ENCODE measurements at regions not wholly inside any gene's neighbourhood (a gene's known extent, or its start where the extent isn't known, plus 50 kb on each side); places are given as distances from the start of the nearest gene placed in this dataset.

GRCh38 chr16:59169168-59169567 lies 435.1 kb upstream of the GOT2 start:
- H2AFZ ChIP-seq (ENCODE audit: control insufficient read depth, low read depth, low read length): no peak overlapping the region
- SMC1A ChIA-PET (ENCODE audit: uncharacterized antibody, unreplicated experiment): no interaction called here
- no peak overlapping the region for H3K4me2 ChIP-seq (ENCODE audit: control insufficient read depth, insufficient read depth)
- H3K9ac ChIP-seq (ENCODE audit: control insufficient read depth, insufficient read depth, low read length): no peak overlapping the region
- no peaks in the 10 kb centered on the region for H3K4me1 ChIP-seq (ENCODE audit: control insufficient read depth, insufficient read depth, low read length)
- H3K4me3 ChIP-seq: no peak overlapping the region
- POLR2A ChIA-PET: interaction anchor here (0.6 kb wide), 1 partner anchor 125 kb away, joined by 7 read pairs; no protein-coding TSS in a partner anchor
- H3K27me3 ChIP-seq (replicated peaks in 1 of 2; ENCODE audit: control insufficient read depth in 2 of 2, insufficient read depth in 2 of 2, low read length in 1 of 2): no peaks in the 10 kb centered on the region
- no peaks in the 10 kb centered on the region for H3K9me3 ChIP-seq (replicated peaks; ENCODE audit: control insufficient read depth, insufficient read depth, low read length)
- 70% methylated on average over 4 of the region's 4 CpGs for WGBS (ENCODE audit: insufficient coverage, insufficient replicate concordance, low lambda C conversion rate, missing lambda C conversion rate)
- H3K79me2 ChIP-seq (ENCODE audit: control insufficient read depth, insufficient read depth, low read length): no peaks in the 10 kb centered on the region
- TF ChIP-seq ATF2 (IDR thresholded peaks at IDR 0.05; ENCODE audit: low read length) (no peak), NFIC (IDR thresholded peaks at IDR 0.05; ENCODE audit: low read depth, low read length) (no peak), SIN3A (IDR thresholded peaks at IDR 0.05; ENCODE audit: low read depth, low read length) (no peak), CREB1 (IDR thresholded peaks at IDR 0.05; ENCODE audit: low read depth) (no peak), GABPA (IDR thresholded peaks at IDR 0.05; ENCODE audit: low read depth) (no peak), MTA3 (IDR thresholded peaks at IDR 0.05; ENCODE audit: borderline replicate concordance, low read length) (no peak), NFXL1 (IDR thresholded peaks at IDR 0.05; ENCODE audit: borderline replicate concordance) (no peak), ETV6 (conservative IDR thresholded peaks at IDR 0.05 in 1 of 2, IDR thresholded peaks at IDR 0.05 in 1 of 2; ENCODE audit: borderline replicate concordance in 1 of 2, low read depth in 1 of 2) (no peak), ZBED1 (IDR thresholded peaks at IDR 0.05; ENCODE audit: borderline replicate concordance) (no peak), CBFB (IDR thresholded peaks at IDR 0.05; ENCODE audit: low read depth) (no peak), IKZF2 (IDR thresholded peaks at IDR 0.05) (no peak), MEF2A (IDR thresholded peaks at IDR 0.05; ENCODE audit: insufficient read depth, low read depth, low read length) (no peak), ASH2L (IDR thresholded peaks at IDR 0.05; ENCODE audit: borderline replicate concordance, low read depth) (no peak)
- CTCF ChIA-PET: interaction anchor here (1.0 kb wide), 2 partner anchors 12 to 325 kb away, joined by 3 to 5 read pairs; no protein-coding TSS in a partner anchor
- no TSS peak for BruUV-seq (replicated peaks)
- ATAC-seq (no peak), DNase-seq (ENCODE audit: low read depth, low spot score) (no peak), FAIRE-seq (no peak)
- intact Hi-C loops (cut with micrococcal nuclease; ENCODE audit: unreplicated experiment): no loop called here
- in situ Hi-C loops (cut with MboI): no loop called here
- RAD21 ChIA-PET (ENCODE audit: unreplicated experiment): no interaction called here
- H3K36me3 ChIP-seq (ENCODE audit: control insufficient read depth in 2 of 2, insufficient read depth in 2 of 2, low read length in 1 of 2): no peaks in the 10 kb centered on the region
- no peak overlapping the region for H3K27ac ChIP-seq (ENCODE audit: control insufficient read depth, insufficient read depth)
- no peaks in the 10 kb centered on the region for H4K20me1 ChIP-seq (ENCODE audit: control insufficient read depth, insufficient read depth)
